ENCODE measurements at regions not wholly inside any gene's neighbourhood (a gene's known extent, or its start where the extent isn't known, plus 50 kb on each side); places are given as distances from the start of the nearest gene placed in this dataset.

DNA sequence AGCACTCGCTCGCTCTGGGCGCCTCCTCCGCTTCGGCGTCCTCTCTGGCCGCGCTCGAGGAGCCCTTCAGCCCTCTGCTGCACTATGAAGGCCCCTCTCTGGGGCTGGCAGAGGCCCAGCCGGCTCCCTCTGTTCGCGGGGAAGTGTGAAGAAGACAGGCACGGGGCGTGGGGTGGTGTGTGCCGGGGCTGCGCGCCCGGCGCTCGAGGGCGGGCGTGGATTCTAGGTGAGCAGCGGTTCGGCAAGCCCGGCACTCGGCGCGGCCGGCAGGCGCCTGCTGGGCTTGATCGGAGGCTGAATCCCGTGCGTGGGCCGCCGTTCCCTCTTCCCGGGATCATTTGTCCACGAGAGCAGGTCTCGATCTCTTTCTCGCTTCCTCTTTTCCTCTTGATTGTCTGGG is 153.0 kb downstream of the SLC35B3 start:
- H3K4me3 ChIP-seq (ENCODE audit: low read depth, low read length, poor library complexity, severe bottlenecking) = no peak overlapping the region
- BruUV-seq (replicated peaks) = no TSS peak
- H3K9me2 ChIP-seq (ENCODE audit: insufficient read depth, low read length) = no peaks in the 10 kb centered on the region
- intact Hi-C loops (cut with micrococcal nuclease; ENCODE audit: unreplicated experiment) = no loop called here
- POLR2A ChIA-PET = no interaction called here
- DNase-seq (ENCODE audit: low spot score) = no peak
- no peaks in the 10 kb centered on the region for H4K20me1 ChIP-seq (ENCODE audit: insufficient read depth, low read length)
- no peaks in the 10 kb centered on the region for H3K4me1 ChIP-seq (ENCODE audit: insufficient read depth, low read length, poor library complexity, severe bottlenecking)
- no peak for TF ChIP-seq EZH2phosphoT487 (IDR thresholded peaks at IDR 0.05; ENCODE audit: borderline replicate concordance, low read depth, low read length)
- TF ChIP-seq, protein P1, sequence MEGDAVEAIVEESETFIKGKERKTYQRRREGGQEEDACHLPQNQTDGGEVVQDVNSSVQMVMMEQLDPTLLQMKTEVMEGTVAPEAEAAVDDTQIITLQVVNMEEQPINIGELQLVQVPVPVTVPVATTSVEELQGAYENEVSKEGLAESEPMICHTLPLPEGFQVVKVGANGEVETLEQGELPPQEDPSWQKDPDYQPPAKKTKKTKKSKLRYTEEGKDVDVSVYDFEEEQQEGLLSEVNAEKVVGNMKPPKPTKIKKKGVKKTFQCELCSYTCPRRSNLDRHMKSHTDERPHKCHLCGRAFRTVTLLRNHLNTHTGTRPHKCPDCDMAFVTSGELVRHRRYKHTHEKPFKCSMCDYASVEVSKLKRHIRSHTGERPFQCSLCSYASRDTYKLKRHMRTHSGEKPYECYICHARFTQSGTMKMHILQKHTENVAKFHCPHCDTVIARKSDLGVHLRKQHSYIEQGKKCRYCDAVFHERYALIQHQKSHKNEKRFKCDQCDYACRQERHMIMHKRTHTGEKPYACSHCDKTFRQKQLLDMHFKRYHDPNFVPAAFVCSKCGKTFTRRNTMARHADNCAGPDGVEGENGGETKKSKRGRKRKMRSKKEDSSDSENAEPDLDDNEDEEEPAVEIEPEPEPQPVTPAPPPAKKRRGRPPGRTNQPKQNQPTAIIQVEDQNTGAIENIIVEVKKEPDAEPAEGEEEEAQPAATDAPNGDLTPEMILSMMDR (conservative IDR thresholded peaks at IDR 0.05; ENCODE audit: low read length) = no peak
- H3K79me2 ChIP-seq (ENCODE audit: insufficient read depth, low read depth, low read length) = no peaks in the 10 kb centered on the region
- H3K4me2 ChIP-seq (ENCODE audit: low read length) = no peak overlapping the region
- H3K36me3 ChIP-seq (ENCODE audit: insufficient read depth, low read length) = no peaks in the 10 kb centered on the region
- no peak overlapping the region for H3K27ac ChIP-seq (ENCODE audit: low read depth, low read length, poor library complexity, severe bottlenecking)
- CTCF ChIA-PET (ENCODE audit: unreplicated experiment) = no interaction called here
- no peaks in the 10 kb centered on the region for H3K9me3 ChIP-seq (ENCODE audit: low read length)
- H2AFZ ChIP-seq (ENCODE audit: low read length) = no peak overlapping the region

DNA sequence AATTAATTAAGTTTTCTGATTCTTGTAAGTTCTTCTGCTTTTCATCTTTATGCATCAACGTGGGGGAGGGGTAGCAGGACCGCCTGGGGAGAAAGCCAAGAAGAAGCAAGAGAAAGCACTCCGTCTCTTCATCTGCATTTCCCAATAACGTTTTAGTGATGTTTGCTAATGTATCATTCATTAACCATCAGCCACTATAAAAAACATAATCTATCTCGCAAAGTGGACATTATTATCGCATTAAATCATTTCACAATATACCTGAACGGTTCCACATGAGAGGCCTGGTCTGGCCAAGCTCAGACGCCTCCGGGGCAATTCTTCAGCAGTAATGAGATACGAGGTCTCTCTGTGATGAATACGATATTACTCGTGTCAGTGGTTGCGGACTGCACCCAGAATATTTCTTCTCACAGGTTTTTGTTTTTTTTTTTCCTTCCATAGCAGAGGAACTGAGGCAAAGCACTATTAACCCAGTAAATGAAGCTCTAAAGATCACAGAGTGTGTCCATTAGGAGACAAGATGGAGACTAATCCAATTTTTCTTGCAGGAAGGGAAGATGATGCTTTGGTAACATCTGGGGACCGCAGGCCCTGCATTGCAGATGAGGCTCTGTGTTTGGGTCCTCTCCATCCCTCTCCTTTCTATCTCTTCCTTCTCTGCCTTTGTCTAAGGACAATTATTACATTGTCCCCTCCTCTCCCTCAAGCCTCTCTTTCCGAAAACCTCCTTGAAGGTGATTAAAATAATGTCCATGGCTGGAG is 156.1 kb downstream of the SLC35B3 start:
- no peaks in the 10 kb centered on the region for H3K36me3 ChIP-seq (ENCODE audit: insufficient read depth, low read length)
- ChIA-PET POLR2A (no interaction called here), CTCF (ENCODE audit: unreplicated experiment) (interaction anchor here (0.5 kb wide), 1 partner anchor 60 kb away, joined by 3 read pairs; no protein-coding TSS in a partner anchor)
- no peaks in the 10 kb centered on the region for H3K9me3 ChIP-seq (ENCODE audit: low read length)
- H3K27ac ChIP-seq (ENCODE audit: low read depth, low read length, poor library complexity, severe bottlenecking) = no peak overlapping the region
- H3K4me1 ChIP-seq (ENCODE audit: insufficient read depth, low read length, poor library complexity, severe bottlenecking) = no peaks in the 10 kb centered on the region
- no TSS peak for BruUV-seq (replicated peaks)
- H2AFZ ChIP-seq (ENCODE audit: low read length) = no peak overlapping the region
- TF ChIP-seq, protein P1 (conservative IDR thresholded peaks at IDR 0.05; ENCODE audit: low read length) = no peak
- no peak for TF ChIP-seq EZH2phosphoT487 (IDR thresholded peaks at IDR 0.05; ENCODE audit: borderline replicate concordance, low read depth, low read length)
- no peaks in the 10 kb centered on the region for H4K20me1 ChIP-seq (ENCODE audit: insufficient read depth, low read length)
- no peak overlapping the region for H3K4me2 ChIP-seq (ENCODE audit: low read length)
- no peak for DNase-seq (ENCODE audit: low spot score)
- no peaks in the 10 kb centered on the region for H3K9me2 ChIP-seq (ENCODE audit: insufficient read depth, low read length)
- no peak overlapping the region for H3K4me3 ChIP-seq (ENCODE audit: low read depth, low read length, poor library complexity, severe bottlenecking)
- no peaks in the 10 kb centered on the region for H3K79me2 ChIP-seq (ENCODE audit: insufficient read depth, low read depth, low read length)
- intact Hi-C loops (cut with micrococcal nuclease; ENCODE audit: unreplicated experiment) = no loop called here

DNA sequence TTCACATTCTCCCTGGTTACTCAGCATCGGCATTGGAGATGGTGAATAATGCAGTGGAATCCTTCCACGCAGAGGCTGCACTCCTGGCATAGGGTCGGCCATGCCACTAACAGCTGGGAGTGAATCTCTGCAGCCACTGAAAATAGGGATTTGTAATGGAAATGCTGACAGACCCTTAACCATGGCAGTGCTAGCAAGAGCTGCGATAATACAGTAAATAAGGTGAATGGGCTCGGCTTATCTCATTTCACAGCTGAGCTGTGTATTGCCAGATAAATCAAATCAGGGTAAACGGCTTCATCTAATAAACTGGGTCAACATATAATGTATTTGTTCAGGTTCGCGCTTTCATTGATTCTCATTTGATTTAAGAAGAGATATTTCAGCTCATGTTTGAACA is 156.8 kb downstream of the SLC35B3 start:
- Histone ChIP-seq H3K4me1 (ENCODE audit: insufficient read depth, low read length, poor library complexity, severe bottlenecking) (no peaks in the 10 kb centered on the region), H3K27ac (ENCODE audit: low read depth, low read length, poor library complexity, severe bottlenecking) (no peak overlapping the region), H3K4me2 (ENCODE audit: low read length) (no peak overlapping the region), H3K9me3 (ENCODE audit: low read length) (no peaks in the 10 kb centered on the region), H2AFZ (ENCODE audit: low read length) (no peak overlapping the region), H3K36me3 (ENCODE audit: insufficient read depth, low read length) (no peaks in the 10 kb centered on the region), H4K20me1 (ENCODE audit: insufficient read depth, low read length) (no peaks in the 10 kb centered on the region), H3K9me2 (ENCODE audit: insufficient read depth, low read length) (no peaks in the 10 kb centered on the region), H3K79me2 (ENCODE audit: insufficient read depth, low read depth, low read length) (no peaks in the 10 kb centered on the region), H3K4me3 (ENCODE audit: low read depth, low read length, poor library complexity, severe bottlenecking) (no peak overlapping the region)
- no TSS peak for BruUV-seq (replicated peaks)
- CTCF ChIA-PET (ENCODE audit: unreplicated experiment) = interaction anchor here (0.5 kb wide), 1 partner anchor 59 kb away, joined by 3 read pairs; no protein-coding TSS in a partner anchor
- TF ChIP-seq, protein P1 (conservative IDR thresholded peaks at IDR 0.05; ENCODE audit: low read length) = no peak
- no peak for TF ChIP-seq EZH2phosphoT487 (IDR thresholded peaks at IDR 0.05; ENCODE audit: borderline replicate concordance, low read depth, low read length)
- no peak for DNase-seq (ENCODE audit: low spot score)
- intact Hi-C loops (cut with micrococcal nuclease; ENCODE audit: unreplicated experiment) = no loop called here
- POLR2A ChIA-PET = no interaction called here
